ENCODE measurements at regions not wholly inside any gene's neighbourhood (a gene's known extent, or its start where the extent isn't known, plus 50 kb on each side); places are given as distances from the start of the nearest gene placed in this dataset.

- TF ChIP-seq, protein P1, sequence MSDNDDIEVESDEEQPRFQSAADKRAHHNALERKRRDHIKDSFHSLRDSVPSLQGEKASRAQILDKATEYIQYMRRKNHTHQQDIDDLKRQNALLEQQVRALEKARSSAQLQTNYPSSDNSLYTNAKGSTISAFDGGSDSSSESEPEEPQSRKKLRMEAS (IDR thresholded peaks at IDR 0.05; ENCODE audit: low read depth, low read length) = no peak
- TF ChIP-seq POLR2A (IDR thresholded peaks at IDR 0.05; ENCODE audit: extremely low read depth, insufficient read length) (no peak), MYC (IDR thresholded peaks at IDR 0.05; ENCODE audit: low read depth, low read length) (no peak), CTCF (IDR thresholded peaks at IDR 0.05; ENCODE audit: low read depth, low read length) (no peak)
- DNase-seq (ENCODE audit: low read depth) = no peak
- no peak overlapping the region for H3K4me3 ChIP-seq (ENCODE audit: low read depth, low read length)
Observed at GRCh38 chr1:67540025-67540732, 110.0 kb upstream of the SERBP1 start.

DNA sequence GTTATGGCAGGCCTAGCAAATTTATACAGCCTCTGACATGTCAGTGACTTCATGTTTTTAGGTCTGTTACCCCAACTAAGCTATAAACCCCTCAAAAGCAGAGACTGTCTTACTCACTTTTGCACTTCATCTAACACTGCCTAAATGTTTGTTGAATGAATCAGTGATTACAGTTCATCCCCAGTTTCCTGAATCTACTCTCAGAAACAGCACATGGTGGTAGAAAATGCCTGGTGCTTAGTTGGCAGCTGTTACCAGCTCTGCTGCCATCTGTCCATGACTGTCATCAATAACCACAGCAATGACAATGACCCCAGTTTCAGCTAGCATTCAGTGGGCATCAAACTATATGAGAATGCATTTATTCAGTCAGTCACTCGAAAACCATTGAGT lies 110.5 kb upstream of the SERBP1 start:
- no peak overlapping the region for H3K4me3 ChIP-seq (ENCODE audit: low read depth, low read length)
- no peak for DNase-seq (ENCODE audit: low read depth)
- TF ChIP-seq POLR2A (IDR thresholded peaks at IDR 0.05; ENCODE audit: extremely low read depth, insufficient read length) = no peak
- no peak for TF ChIP-seq MYC (IDR thresholded peaks at IDR 0.05; ENCODE audit: low read depth, low read length)
- TF ChIP-seq, protein P1 (IDR thresholded peaks at IDR 0.05; ENCODE audit: low read depth, low read length) = no peak
- TF ChIP-seq CTCF (IDR thresholded peaks at IDR 0.05; ENCODE audit: low read depth, low read length) = no peak

GRCh38 chr1:67542747-67543146 lies 112.5 kb upstream of the SERBP1 start:
- TF ChIP-seq POLR2A (IDR thresholded peaks at IDR 0.05; ENCODE audit: extremely low read depth, insufficient read length) (no peak), MYC (IDR thresholded peaks at IDR 0.05; ENCODE audit: low read depth, low read length) (no peak), CTCF (IDR thresholded peaks at IDR 0.05; ENCODE audit: low read depth, low read length) (no peak)
- TF ChIP-seq, protein P1 (IDR thresholded peaks at IDR 0.05; ENCODE audit: low read depth, low read length) = no peak
- no peak for DNase-seq (ENCODE audit: low read depth)
- H3K4me3 ChIP-seq (ENCODE audit: low read depth, low read length) = no peak overlapping the region

GRCh38 chr1:67544921-67545320 lies 114.7 kb upstream of the SERBP1 start:
- no peak for TF ChIP-seq CTCF (IDR thresholded peaks at IDR 0.05; ENCODE audit: low read depth, low read length)
- no peak for TF ChIP-seq POLR2A (IDR thresholded peaks at IDR 0.05; ENCODE audit: extremely low read depth, insufficient read length)
- TF ChIP-seq MYC (IDR thresholded peaks at IDR 0.05; ENCODE audit: low read depth, low read length) = no peak
- TF ChIP-seq, protein P1 (IDR thresholded peaks at IDR 0.05; ENCODE audit: low read depth, low read length) = no peak
- DNase-seq (ENCODE audit: low read depth) = no peak
- no peak overlapping the region for H3K4me3 ChIP-seq (ENCODE audit: low read depth, low read length)

- H3K4me3 ChIP-seq (ENCODE audit: low read depth, low read length) = no peak overlapping the region
- no peak for DNase-seq (ENCODE audit: low read depth)
- TF ChIP-seq POLR2A (IDR thresholded peaks at IDR 0.05; ENCODE audit: extremely low read depth, insufficient read length) (no peak), MYC (IDR thresholded peaks at IDR 0.05; ENCODE audit: low read depth, low read length) (no peak), CTCF (IDR thresholded peaks at IDR 0.05; ENCODE audit: low read depth, low read length) (no peak)
- TF ChIP-seq, protein P1 (IDR thresholded peaks at IDR 0.05; ENCODE audit: low read depth, low read length) = no peak
Observed at GRCh38 chr1:67545364-67545763, 115.2 kb upstream of the SERBP1 start.
